ENCODE measurements at regions not wholly inside any gene's neighbourhood (a gene's known extent, or its start where the extent isn't known, plus 50 kb on each side); places are given as distances from the start of the nearest gene placed in this dataset.

DNA sequence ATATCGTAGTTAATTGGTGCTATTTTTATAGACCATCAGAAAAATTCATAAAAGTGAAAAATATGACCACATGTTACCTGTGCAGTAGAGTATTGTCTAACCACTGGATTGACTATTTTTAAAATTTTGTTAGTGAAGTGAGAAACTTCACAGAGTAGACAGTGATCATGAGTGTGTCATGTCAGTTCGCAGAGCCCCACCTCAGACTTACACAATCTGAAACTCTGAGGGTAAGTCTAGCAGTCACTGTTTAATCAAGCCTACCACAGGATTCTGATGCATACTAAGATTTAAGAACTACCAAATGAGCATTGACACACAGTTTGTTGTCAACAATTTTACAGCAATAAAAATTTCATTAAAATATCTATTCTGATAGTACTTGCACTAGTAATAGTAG, 552.9 kb upstream of the SUCLG2 start:
- Histone ChIP-seq H3K27ac (ENCODE audit: low read depth, low read length, poor library complexity, severe bottlenecking) (no peak overlapping the region), H3K9me2 (ENCODE audit: low read depth, low read length) (no peaks in the 10 kb centered on the region), H3K4me3 (ENCODE audit: low read depth, low read length, poor library complexity, severe bottlenecking) (no peak overlapping the region), H3K27me3 (ENCODE audit: insufficient read depth, low read length) (no peaks in the 10 kb centered on the region), H3K4me1 (ENCODE audit: insufficient read depth, low read length, severe bottlenecking) (no peaks in the 10 kb centered on the region), H3K79me2 (ENCODE audit: insufficient read depth, low read length) (no peaks in the 10 kb centered on the region), H3K9me3 (ENCODE audit: low read length) (no peaks in the 10 kb centered on the region), H3K4me2 (ENCODE audit: low read length) (no peak overlapping the region), H2AFZ (ENCODE audit: low read length) (no peak overlapping the region), H3K36me3 (ENCODE audit: insufficient read depth, low read length) (no peaks in the 10 kb centered on the region), H3F3A (ENCODE audit: insufficient read depth, low read length) (no peaks in the 10 kb centered on the region), H4K20me1 (ENCODE audit: insufficient read depth, low read length) (no peaks in the 10 kb centered on the region), H3K9ac (ENCODE audit: low read length) (no peak overlapping the region)
- no peak for TF ChIP-seq EZH2 (IDR thresholded peaks at IDR 0.05; ENCODE audit: borderline replicate concordance, low read length)
- TF ChIP-seq, protein P1, sequence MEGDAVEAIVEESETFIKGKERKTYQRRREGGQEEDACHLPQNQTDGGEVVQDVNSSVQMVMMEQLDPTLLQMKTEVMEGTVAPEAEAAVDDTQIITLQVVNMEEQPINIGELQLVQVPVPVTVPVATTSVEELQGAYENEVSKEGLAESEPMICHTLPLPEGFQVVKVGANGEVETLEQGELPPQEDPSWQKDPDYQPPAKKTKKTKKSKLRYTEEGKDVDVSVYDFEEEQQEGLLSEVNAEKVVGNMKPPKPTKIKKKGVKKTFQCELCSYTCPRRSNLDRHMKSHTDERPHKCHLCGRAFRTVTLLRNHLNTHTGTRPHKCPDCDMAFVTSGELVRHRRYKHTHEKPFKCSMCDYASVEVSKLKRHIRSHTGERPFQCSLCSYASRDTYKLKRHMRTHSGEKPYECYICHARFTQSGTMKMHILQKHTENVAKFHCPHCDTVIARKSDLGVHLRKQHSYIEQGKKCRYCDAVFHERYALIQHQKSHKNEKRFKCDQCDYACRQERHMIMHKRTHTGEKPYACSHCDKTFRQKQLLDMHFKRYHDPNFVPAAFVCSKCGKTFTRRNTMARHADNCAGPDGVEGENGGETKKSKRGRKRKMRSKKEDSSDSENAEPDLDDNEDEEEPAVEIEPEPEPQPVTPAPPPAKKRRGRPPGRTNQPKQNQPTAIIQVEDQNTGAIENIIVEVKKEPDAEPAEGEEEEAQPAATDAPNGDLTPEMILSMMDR (IDR thresholded peaks at IDR 0.05; ENCODE audit: low read length), result no peak

- no peak overlapping the region for H3K4me3 ChIP-seq (ENCODE audit: low read depth, low read length, poor library complexity, severe bottlenecking)
- H3K9ac ChIP-seq (ENCODE audit: low read length), result no peak overlapping the region
- TF ChIP-seq, protein P1 (IDR thresholded peaks at IDR 0.05; ENCODE audit: low read length), result peak; percentile 46; the same call in 1 of the 2 replicates
- TF ChIP-seq EZH2 (IDR thresholded peaks at IDR 0.05; ENCODE audit: borderline replicate concordance, low read length), result no peak
- H3K9me3 ChIP-seq (ENCODE audit: low read length), result no peaks in the 10 kb centered on the region
- no peaks in the 10 kb centered on the region for H3K79me2 ChIP-seq (ENCODE audit: insufficient read depth, low read length)
- H2AFZ ChIP-seq (ENCODE audit: low read length), result no peak overlapping the region
- no peaks in the 10 kb centered on the region for H3K27me3 ChIP-seq (ENCODE audit: insufficient read depth, low read length)
- no peak overlapping the region for H3K4me2 ChIP-seq (ENCODE audit: low read length)
- no peaks in the 10 kb centered on the region for H4K20me1 ChIP-seq (ENCODE audit: insufficient read depth, low read length)
- H3K4me1 ChIP-seq (ENCODE audit: insufficient read depth, low read length, severe bottlenecking), result no peaks in the 10 kb centered on the region
- no peak overlapping the region for H3K27ac ChIP-seq (ENCODE audit: low read depth, low read length, poor library complexity, severe bottlenecking)
- H3F3A ChIP-seq (ENCODE audit: insufficient read depth, low read length), result no peaks in the 10 kb centered on the region
- no peaks in the 10 kb centered on the region for H3K9me2 ChIP-seq (ENCODE audit: low read depth, low read length)
- H3K36me3 ChIP-seq (ENCODE audit: insufficient read depth, low read length), result no peaks in the 10 kb centered on the region
Measured at GRCh38 chr3:68206524-68207117, 552.2 kb upstream of the SUCLG2 start.

DNA sequence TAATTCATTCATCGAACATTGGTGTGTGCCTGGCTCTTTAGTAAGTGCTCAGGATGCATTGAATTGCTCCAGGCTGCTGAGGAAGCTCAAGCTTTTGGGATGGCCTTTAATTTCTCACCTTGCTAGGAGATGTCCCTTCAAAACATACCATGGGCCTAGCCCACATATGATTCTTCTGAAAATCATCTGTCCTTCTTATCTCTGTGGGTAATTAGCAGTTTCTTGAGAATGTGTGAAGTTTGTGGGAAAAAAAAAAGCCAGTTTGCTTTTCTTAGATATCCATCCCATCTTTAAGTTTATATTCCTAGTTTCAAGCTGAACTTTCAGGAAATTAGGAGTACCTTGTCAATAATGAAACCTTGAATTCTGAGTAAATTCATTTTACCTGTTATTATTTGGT, 532.3 kb upstream of the SUCLG2 start:
- no peak overlapping the region for H3K27ac ChIP-seq (ENCODE audit: low read depth, low read length, poor library complexity, severe bottlenecking)
- no peak overlapping the region for H3K4me3 ChIP-seq (ENCODE audit: low read depth, low read length, poor library complexity, severe bottlenecking)
- no peak overlapping the region for H2AFZ ChIP-seq (ENCODE audit: low read length)
- H3K9ac ChIP-seq (ENCODE audit: low read length), result no peak overlapping the region
- H3F3A ChIP-seq (ENCODE audit: insufficient read depth, low read length), result no peaks in the 10 kb centered on the region
- no peaks in the 10 kb centered on the region for H3K4me1 ChIP-seq (ENCODE audit: insufficient read depth, low read length, severe bottlenecking)
- no peaks in the 10 kb centered on the region for H3K36me3 ChIP-seq (ENCODE audit: insufficient read depth, low read length)
- no peaks in the 10 kb centered on the region for H4K20me1 ChIP-seq (ENCODE audit: insufficient read depth, low read length)
- TF ChIP-seq EZH2 (IDR thresholded peaks at IDR 0.05; ENCODE audit: borderline replicate concordance, low read length), result no peak
- TF ChIP-seq, protein P1 (IDR thresholded peaks at IDR 0.05; ENCODE audit: low read length), result no peak
- H3K9me3 ChIP-seq (ENCODE audit: low read length), result no peaks in the 10 kb centered on the region
- no peaks in the 10 kb centered on the region for H3K9me2 ChIP-seq (ENCODE audit: low read depth, low read length)
- H3K79me2 ChIP-seq (ENCODE audit: insufficient read depth, low read length), result no peaks in the 10 kb centered on the region
- H3K4me2 ChIP-seq (ENCODE audit: low read length), result no peak overlapping the region
- H3K27me3 ChIP-seq (ENCODE audit: insufficient read depth, low read length), result no peaks in the 10 kb centered on the region

All from OCI-LY1 (cell line).